ENCODE measurements at regions not wholly inside any gene's neighbourhood (a gene's known extent, or its start where the extent isn't known, plus 50 kb on each side); places are given as distances from the start of the nearest gene placed in this dataset.

DNA sequence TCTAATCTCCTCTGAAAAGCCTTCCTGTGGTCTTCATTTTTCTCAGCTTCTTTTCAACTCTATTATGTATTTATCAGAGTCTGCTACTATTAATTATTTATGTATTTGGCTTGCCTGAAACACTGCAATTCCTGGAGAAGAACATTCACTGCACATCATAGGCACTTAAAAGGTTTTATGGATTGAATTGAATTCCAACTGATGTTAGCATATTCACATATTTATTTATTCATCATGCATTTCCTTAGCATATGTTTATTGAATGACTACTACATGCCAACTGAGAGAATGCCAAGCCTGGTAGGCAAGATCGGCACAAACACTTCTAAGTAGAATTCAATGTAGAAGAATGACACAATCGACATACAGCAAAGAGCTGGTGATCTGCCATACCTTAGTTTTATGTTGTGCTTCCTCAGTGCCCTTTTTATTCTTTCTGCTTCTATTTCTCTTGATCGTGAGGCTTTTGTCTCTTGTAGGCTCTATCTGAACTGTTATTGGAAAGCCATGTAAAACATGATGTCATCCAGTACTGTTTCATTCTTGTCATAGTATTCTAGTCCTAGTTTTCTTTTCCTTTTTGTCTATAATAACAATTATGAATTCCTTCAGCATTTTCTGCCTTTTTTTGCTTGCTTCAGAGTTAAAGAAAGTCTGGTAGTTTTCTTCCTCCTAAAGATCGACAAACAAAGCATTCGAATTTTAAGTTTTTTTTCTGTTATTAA, 454.2 kb downstream of the TLE4 start:
- TF ChIP-seq, protein P1, sequence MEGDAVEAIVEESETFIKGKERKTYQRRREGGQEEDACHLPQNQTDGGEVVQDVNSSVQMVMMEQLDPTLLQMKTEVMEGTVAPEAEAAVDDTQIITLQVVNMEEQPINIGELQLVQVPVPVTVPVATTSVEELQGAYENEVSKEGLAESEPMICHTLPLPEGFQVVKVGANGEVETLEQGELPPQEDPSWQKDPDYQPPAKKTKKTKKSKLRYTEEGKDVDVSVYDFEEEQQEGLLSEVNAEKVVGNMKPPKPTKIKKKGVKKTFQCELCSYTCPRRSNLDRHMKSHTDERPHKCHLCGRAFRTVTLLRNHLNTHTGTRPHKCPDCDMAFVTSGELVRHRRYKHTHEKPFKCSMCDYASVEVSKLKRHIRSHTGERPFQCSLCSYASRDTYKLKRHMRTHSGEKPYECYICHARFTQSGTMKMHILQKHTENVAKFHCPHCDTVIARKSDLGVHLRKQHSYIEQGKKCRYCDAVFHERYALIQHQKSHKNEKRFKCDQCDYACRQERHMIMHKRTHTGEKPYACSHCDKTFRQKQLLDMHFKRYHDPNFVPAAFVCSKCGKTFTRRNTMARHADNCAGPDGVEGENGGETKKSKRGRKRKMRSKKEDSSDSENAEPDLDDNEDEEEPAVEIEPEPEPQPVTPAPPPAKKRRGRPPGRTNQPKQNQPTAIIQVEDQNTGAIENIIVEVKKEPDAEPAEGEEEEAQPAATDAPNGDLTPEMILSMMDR (conservative IDR thresholded peaks at IDR 0.05; ENCODE audit: low read length) = no peak
- no peak for TF ChIP-seq EZH2phosphoT487 (IDR thresholded peaks at IDR 0.05; ENCODE audit: borderline replicate concordance)

Data from Loucy (cell line).